Naive thymus-derived CD8-positive, alpha-beta T cell (primary cell): ENCODE measurements at regions not wholly inside any gene's neighbourhood (a gene's known extent, or its start where the extent isn't known, plus 50 kb on each side); places are given as distances from the start of the nearest gene placed in this dataset.

Experiments
- ATAC-seq, 2 donors: fragments of 150-1000 bp; cut with Tn5 transposase in 1 of 2; sonication (Bioruptor Pico), chemical (Tn5 transposase) in 1 of 2; 1 replicate in 1 of 2; 2 replicates in 1 of 2; pipeline ENCODE4 v1.10.0; 2021; ENCODE audit warnings: mild to moderate bottlenecking in 2 of 2, moderate library complexity in 2 of 2
- POLR2A ChIA-PET: fragments of 350-600 bp; sonication (Branson Sonifier 250); formaldehyde crosslinking; loops from one replicate; lab custom pipeline; 2021; ENCODE audit warnings: antibody characterized with exemption; lab: Charles Lee
- DNase-seq, 10 donors: peaks; one replicate each; pipeline versions ENCODE4 v3.0.0 to v3.0.0-alpha.2; 2020 to 2022
- H3K27ac Mint-ChIP-seq, 10 donors: one replicate each; pipeline ENCODE4 v1.8.0; 2020 to 2022; ENCODE audit warnings: mild to moderate bottlenecking in 10 of 10, mixed read lengths in 10 of 10, moderate library complexity in 4 of 10, inconsistent platforms in 1 of 10
- H3K27me3 Mint-ChIP-seq, 5 donors: one replicate each; pipeline ENCODE4 v1.8.0; 2021 to 2022; ENCODE audit warnings: mixed read lengths in 5 of 5
- H3K36me3 Mint-ChIP-seq, 3 donors: one replicate each; pipeline ENCODE4 v1.8.0; 2020 to 2022; ENCODE audit warnings: mixed read lengths in 3 of 3, mild to moderate bottlenecking in 2 of 3, inconsistent platforms in 1 of 3
- H3K4me1 Mint-ChIP-seq, 4 donors: one replicate each; pipeline ENCODE4 v1.8.0; 2021 to 2022; ENCODE audit warnings: mixed read lengths in 4 of 4
- H3K4me3 Mint-ChIP-seq, 10 donors: one replicate each; pipeline ENCODE4 v1.8.0; 2020 to 2022; ENCODE audit warnings: mild to moderate bottlenecking in 10 of 10, mixed read lengths in 10 of 10, moderate library complexity in 6 of 10, inconsistent platforms in 1 of 10
- H3K9me3 Mint-ChIP-seq, 9 donors: one replicate each; pipeline ENCODE4 v1.8.0; 2020 to 2022; ENCODE audit warnings: mixed read lengths in 9 of 9, mild to moderate bottlenecking in 3 of 9, inconsistent platforms in 1 of 9, moderate library complexity in 1 of 9

- Mint-ChIP-seq H3K36me3 (no peaks in the 10 kb centered on the region), H3K27me3 (no peaks in the 10 kb centered on the region), H3K9me3 (no peaks in the 10 kb centered on the region), H3K4me1 (peaks cover 0 to 8% (median 3%) of the 10 kb centered on the region in 4 donors), H3K4me3 (no peak overlapping the region), H3K27ac (no peak overlapping the region)
- ATAC-seq = no peak
- no peak for DNase-seq
- POLR2A ChIA-PET = no interaction called here
Measured at GRCh38 chr6:139760128-139760527, 385.7 kb upstream of the CITED2 start.

GRCh38 chr6:139759086-139759485 lies 384.6 kb upstream of the CITED2 start:
- ATAC-seq (no peak), DNase-seq (no peak)
- Mint-ChIP-seq H3K27ac (no peak overlapping the region), H3K4me3 (no peak overlapping the region), H3K9me3 (no peaks in the 10 kb centered on the region), H3K36me3 (no peaks in the 10 kb centered on the region), H3K27me3 (peaks cover 0 to 1% (median 0%) of the 10 kb centered on the region in 5 donors), H3K4me1 (peaks cover 0 to 1% (median 0%) of the 10 kb centered on the region in 4 donors)
- POLR2A ChIA-PET = no interaction called here

- DNase-seq = no peak
- Mint-ChIP-seq H3K27ac (no peak overlapping the region), H3K9me3 (no peaks in the 10 kb centered on the region), H3K27me3 (peaks cover 0 to 1% (median 0%) of the 10 kb centered on the region in 5 donors), H3K4me3 (no peak overlapping the region), H3K4me1 (no peaks in the 10 kb centered on the region), H3K36me3 (no peaks in the 10 kb centered on the region)
- POLR2A ChIA-PET = no interaction called here
- ATAC-seq = no peak
Measured at GRCh38 chr6:139758209-139758611, 383.8 kb upstream of the CITED2 start.

- H3K27me3 Mint-ChIP-seq = peaks cover 0 to 1% (median 0%) of the 10 kb centered on the region in 5 donors
Measured at GRCh38 chr6:139757784-139758183, 383.3 kb upstream of the CITED2 start.

GRCh38 chr6:139756381-139756780 lies 381.9 kb upstream of the CITED2 start:
- no peak overlapping the region for H3K4me3 Mint-ChIP-seq
- peaks cover 0 to 1% (median 0%) of the 10 kb centered on the region in 5 donors for H3K27me3 Mint-ChIP-seq
- ATAC-seq (no peak), DNase-seq (no peak)
- POLR2A ChIA-PET = no interaction called here
- no peaks in the 10 kb centered on the region for H3K4me1 Mint-ChIP-seq
- no peak overlapping the region for H3K27ac Mint-ChIP-seq
- no peaks in the 10 kb centered on the region for H3K9me3 Mint-ChIP-seq
- no peaks in the 10 kb centered on the region for H3K36me3 Mint-ChIP-seq

More at GRCh38 chr6:139757784-139758183, 383.3 kb upstream of the CITED2 start:
- no peaks in the 10 kb centered on the region for H3K36me3 Mint-ChIP-seq
- no peak overlapping the region for H3K27ac Mint-ChIP-seq
- no peak overlapping the region for H3K4me3 Mint-ChIP-seq
- POLR2A ChIA-PET = no interaction called here
- DNase-seq (no peak), ATAC-seq (no peak)
- H3K4me1 Mint-ChIP-seq = no peaks in the 10 kb centered on the region
- H3K9me3 Mint-ChIP-seq = no peaks in the 10 kb centered on the region

GRCh38 chr6:139754898-139755775 lies 380.7 kb upstream of the CITED2 start:
- Mint-ChIP-seq H3K27ac (no peak overlapping the region), H3K9me3 (no peaks in the 10 kb centered on the region)
- no peak for ATAC-seq

GRCh38 chr6:139753198-139753861 lies 378.9 kb upstream of the CITED2 start:
- POLR2A ChIA-PET = no interaction called here

More at GRCh38 chr6:139754898-139755775, 380.7 kb upstream of the CITED2 start:
- Mint-ChIP-seq H3K4me3 (no peak overlapping the region), H3K4me1 (no peaks in the 10 kb centered on the region), H3K36me3 (no peaks in the 10 kb centered on the region), H3K27me3 (peaks cover 0 to 1% (median 0%) of the 10 kb centered on the region in 5 donors)
- POLR2A ChIA-PET = no interaction called here
- no peak for DNase-seq

GRCh38 chr6:139752086-139752485 lies 377.6 kb upstream of the CITED2 start:
- H3K4me3 Mint-ChIP-seq = no peak overlapping the region

More at GRCh38 chr6:139753198-139753861, 378.9 kb upstream of the CITED2 start:
- H3K9me3 Mint-ChIP-seq = no peaks in the 10 kb centered on the region
- DNase-seq (no peak), ATAC-seq (no peak)
- H3K4me1 Mint-ChIP-seq = no peaks in the 10 kb centered on the region
- no peak overlapping the region for H3K27ac Mint-ChIP-seq
- peaks cover 0 to 1% (median 0%) of the 10 kb centered on the region in 5 donors for H3K27me3 Mint-ChIP-seq
- no peak overlapping the region for H3K4me3 Mint-ChIP-seq
- no peaks in the 10 kb centered on the region for H3K36me3 Mint-ChIP-seq

GRCh38 chr6:139751179-139751578 lies 376.7 kb upstream of the CITED2 start:
- Mint-ChIP-seq H3K27ac (no peak overlapping the region), H3K27me3 (peaks cover 0 to 1% (median 0%) of the 10 kb centered on the region in 5 donors), H3K4me3 (no peak overlapping the region), H3K36me3 (no peaks in the 10 kb centered on the region), H3K4me1 (no peaks in the 10 kb centered on the region), H3K9me3 (no peaks in the 10 kb centered on the region)
- DNase-seq (no peak), ATAC-seq (no peak)
- POLR2A ChIA-PET = no interaction called here

More at GRCh38 chr6:139752086-139752485, 377.6 kb upstream of the CITED2 start:
- POLR2A ChIA-PET = no interaction called here
- Mint-ChIP-seq H3K27ac (no peak overlapping the region), H3K9me3 (no peaks in the 10 kb centered on the region), H3K27me3 (peaks cover 0 to 1% (median 0%) of the 10 kb centered on the region in 5 donors), H3K36me3 (no peaks in the 10 kb centered on the region), H3K4me1 (no peaks in the 10 kb centered on the region)
- ATAC-seq = no peak
- DNase-seq = no peak

- Mint-ChIP-seq H3K36me3 (no peaks in the 10 kb centered on the region), H3K27me3 (no peaks in the 10 kb centered on the region), H3K9me3 (no peaks in the 10 kb centered on the region), H3K4me3 (no peak overlapping the region), H3K27ac (no peak overlapping the region), H3K4me1 (no peaks in the 10 kb centered on the region)
- POLR2A ChIA-PET = no interaction called here
- no peak for DNase-seq
- no peak for ATAC-seq
Measured at GRCh38 chr6:139748353-139749146, 374.1 kb upstream of the CITED2 start.

GRCh38 chr6:139747154-139747553 lies 372.7 kb upstream of the CITED2 start:
- POLR2A ChIA-PET = no interaction called here
- no peak overlapping the region for H3K27ac Mint-ChIP-seq
- no peaks in the 10 kb centered on the region for H3K36me3 Mint-ChIP-seq
- H3K9me3 Mint-ChIP-seq = no peaks in the 10 kb centered on the region
- ATAC-seq = no peak
- H3K4me1 Mint-ChIP-seq = no peaks in the 10 kb centered on the region
- H3K27me3 Mint-ChIP-seq = peaks cover 0 to 2% (median 0%) of the 10 kb centered on the region in 5 donors
- no peak for DNase-seq
- no peak overlapping the region for H3K4me3 Mint-ChIP-seq

GRCh38 chr6:139744891-139745290 lies 370.4 kb upstream of the CITED2 start:
- POLR2A ChIA-PET = no interaction called here
- DNase-seq = no peak
- Mint-ChIP-seq H3K4me3 (no peak overlapping the region), H3K27ac (no peak overlapping the region), H3K9me3 (no peaks in the 10 kb centered on the region), H3K27me3 (peaks cover 0 to 13% (median 0%) of the 10 kb centered on the region in 5 donors), H3K4me1 (no peaks in the 10 kb centered on the region), H3K36me3 (no peaks in the 10 kb centered on the region)
- no peak for ATAC-seq
